Esophagus squamous epithelium (tissue), 4 donors: ENCODE measurements at regions not wholly inside any gene's neighbourhood (a gene's known extent, or its start where the extent isn't known, plus 50 kb on each side); places are given as distances from the start of the nearest gene placed in this dataset.

Source experiments
- POLR2A ChIP-seq, 4 donors: fragments of 450-650 bp; IDR thresholded peaks; one replicate each; pipeline ENCODE4 v1.6.1; 2017; ENCODE audit warnings: antibody characterized with exemption in 4 of 4, mild to moderate bottlenecking in 4 of 4, moderate library complexity in 3 of 4
- TF ChIP-seq, protein P1 (sequence below), 6 experiments: fragments of 450-650 bp in 4 of 6; fragments of 200-600 bp in 2 of 6; sonication (generic) in 2 of 6; IDR thresholded peaks; one replicate each; pipeline ENCODE4 v1.5.1; 2016 to 2019; ENCODE audit warnings: antibody characterized with exemption in 6 of 6, mild to moderate bottlenecking in 4 of 6, moderate library complexity in 4 of 6

DNA sequence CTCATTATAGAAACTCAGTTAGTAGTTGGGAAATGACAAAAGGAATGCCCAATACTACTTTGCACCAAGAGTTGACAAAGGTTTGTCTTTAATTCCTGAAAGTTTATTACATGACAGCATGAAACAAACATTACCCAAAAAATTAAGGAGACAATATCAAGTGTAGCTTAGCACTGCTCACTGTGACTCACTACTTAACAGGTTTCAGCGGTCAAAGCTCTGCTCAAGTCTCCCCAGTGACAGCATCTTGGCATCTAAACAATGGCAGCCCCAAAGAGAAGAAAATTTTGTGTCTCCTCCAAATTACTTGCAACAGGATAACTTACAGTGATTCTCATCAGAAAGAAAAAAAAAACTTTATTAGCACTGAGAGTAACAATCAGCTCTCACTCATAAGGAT is 1030.2 kb downstream of the EFNA5 start:
- TF ChIP-seq, protein P1, sequence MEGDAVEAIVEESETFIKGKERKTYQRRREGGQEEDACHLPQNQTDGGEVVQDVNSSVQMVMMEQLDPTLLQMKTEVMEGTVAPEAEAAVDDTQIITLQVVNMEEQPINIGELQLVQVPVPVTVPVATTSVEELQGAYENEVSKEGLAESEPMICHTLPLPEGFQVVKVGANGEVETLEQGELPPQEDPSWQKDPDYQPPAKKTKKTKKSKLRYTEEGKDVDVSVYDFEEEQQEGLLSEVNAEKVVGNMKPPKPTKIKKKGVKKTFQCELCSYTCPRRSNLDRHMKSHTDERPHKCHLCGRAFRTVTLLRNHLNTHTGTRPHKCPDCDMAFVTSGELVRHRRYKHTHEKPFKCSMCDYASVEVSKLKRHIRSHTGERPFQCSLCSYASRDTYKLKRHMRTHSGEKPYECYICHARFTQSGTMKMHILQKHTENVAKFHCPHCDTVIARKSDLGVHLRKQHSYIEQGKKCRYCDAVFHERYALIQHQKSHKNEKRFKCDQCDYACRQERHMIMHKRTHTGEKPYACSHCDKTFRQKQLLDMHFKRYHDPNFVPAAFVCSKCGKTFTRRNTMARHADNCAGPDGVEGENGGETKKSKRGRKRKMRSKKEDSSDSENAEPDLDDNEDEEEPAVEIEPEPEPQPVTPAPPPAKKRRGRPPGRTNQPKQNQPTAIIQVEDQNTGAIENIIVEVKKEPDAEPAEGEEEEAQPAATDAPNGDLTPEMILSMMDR (IDR thresholded peaks at IDR 0.05): no peak
- TF ChIP-seq POLR2A (IDR thresholded peaks at IDR 0.05): no peak
